ENCODE measurements at regions not wholly inside any gene's neighbourhood (a gene's known extent, or its start where the extent isn't known, plus 50 kb on each side); places are given as distances from the start of the nearest gene placed in this dataset.

GRCh38 chr4:183823434-183823833 lies 81.7 kb upstream of the STOX2 start:
- Histone ChIP-seq H3K9ac (ENCODE audit: low read length) (no peak overlapping the region), H2AFZ (ENCODE audit: insufficient read depth, low read length, poor library complexity) (no peak overlapping the region), H3K4ac (ENCODE audit: low read depth, low read length) (no peak overlapping the region), H4K91ac (ENCODE audit: low read depth, low read length) (no peak overlapping the region), H3K4me3 (ENCODE audit: low read depth, low read length) (no peak overlapping the region), H3K23ac (ENCODE audit: low read length) (no peak overlapping the region), H2AK5ac (ENCODE audit: low read length) (no peak overlapping the region), H3K4me2 (ENCODE audit: low read length) (no peak overlapping the region), H3K36me3 (ENCODE audit: control insufficient read depth in 1 of 2, insufficient read depth in 2 of 2, low read length in 2 of 2) (no peaks in the 10 kb centered on the region), H2BK120ac (ENCODE audit: insufficient read depth, low read length, poor library complexity) (no peak overlapping the region), H3K14ac (ENCODE audit: low read length) (no peak overlapping the region), H4K12ac (ENCODE audit: low read depth, low read length) (no peak overlapping the region), H3K79me1 (ENCODE audit: low read length) (no peaks in the 10 kb centered on the region), H3K27ac (ENCODE audit: low read depth, low read length) (peak overlapping the region; percentile 80), H4K8ac (ENCODE audit: low read depth, low read length) (no peak overlapping the region), H3K4me1 (ENCODE audit: control insufficient read depth in 1 of 2, insufficient read depth in 2 of 2, low read length in 2 of 2) (peaks cover 2% of the 10 kb centered on the region in 2 experiments), H3K9me3 (ENCODE audit: insufficient read depth, low read depth, low read length) (peaks cover 4% of the 10 kb centered on the region), H2BK5ac (ENCODE audit: low read depth, low read length, poor library complexity) (no peak overlapping the region), H3K18ac (ENCODE audit: low read length) (no peak overlapping the region), H3K27me3 (ENCODE audit: insufficient read depth, low read length) (no peaks in the 10 kb centered on the region), H3K79me2 (ENCODE audit: control insufficient read depth, insufficient read depth, low read length, poor library complexity) (no peaks in the 10 kb centered on the region), H2BK12ac (ENCODE audit: low read length) (no peak overlapping the region)
- peak; percentile 97 for DNase-seq
- WGBS (ENCODE audit: extremely low coverage, insufficient coverage, insufficient read length): no CpG with 5 or more reads among the region's 7 CpGs

- Histone ChIP-seq H3K23ac (ENCODE audit: low read length) (no peak overlapping the region), H4K12ac (ENCODE audit: low read depth, low read length) (no peak overlapping the region), H2BK5ac (ENCODE audit: low read depth, low read length, poor library complexity) (no peak overlapping the region), H4K8ac (ENCODE audit: low read depth, low read length) (no peak overlapping the region), H3K79me1 (ENCODE audit: low read length) (no peaks in the 10 kb centered on the region), H3K9me3 (ENCODE audit: insufficient read depth, low read depth, low read length) (peaks cover 4% of the 10 kb centered on the region), H2AFZ (ENCODE audit: insufficient read depth, low read length, poor library complexity) (no peak overlapping the region), H3K4me1 (ENCODE audit: control insufficient read depth in 1 of 2, insufficient read depth in 2 of 2, low read length in 2 of 2) (peaks cover 3% of the 10 kb centered on the region in 2 experiments), H2BK120ac (ENCODE audit: insufficient read depth, low read length, poor library complexity) (no peak overlapping the region), H3K36me3 (ENCODE audit: control insufficient read depth in 1 of 2, insufficient read depth in 2 of 2, low read length in 2 of 2) (no peaks in the 10 kb centered on the region), H2BK12ac (ENCODE audit: low read length) (no peak overlapping the region), H3K27ac (ENCODE audit: low read depth, low read length) (no peak overlapping the region), H2AK5ac (ENCODE audit: low read length) (peak overlapping the region; percentile 20), H4K91ac (ENCODE audit: low read depth, low read length) (peak overlapping the region; percentile 25), H3K4me2 (ENCODE audit: low read length) (no peak overlapping the region), H3K14ac (ENCODE audit: low read length) (no peak overlapping the region), H3K79me2 (ENCODE audit: control insufficient read depth, insufficient read depth, low read length, poor library complexity) (no peaks in the 10 kb centered on the region), H3K9ac (ENCODE audit: low read length) (no peak overlapping the region), H3K18ac (ENCODE audit: low read length) (peak overlapping the region; percentile 5), H3K4me3 (ENCODE audit: low read depth, low read length) (no peak overlapping the region), H3K27me3 (ENCODE audit: insufficient read depth, low read length) (no peaks in the 10 kb centered on the region), H3K4ac (ENCODE audit: low read depth, low read length) (no peak overlapping the region)
- no peak for DNase-seq
- WGBS (ENCODE audit: extremely low coverage, insufficient coverage, insufficient read length): no CpG with 5 or more reads among the region's 18 CpGs
These were observed 79.8 kb upstream of the STOX2 start for GRCh38 chr4:183825346-183825745.

- no peak overlapping the region for H4K8ac ChIP-seq (ENCODE audit: low read depth, low read length)
- H3K27ac ChIP-seq (ENCODE audit: low read depth, low read length): no peak overlapping the region
- H3K79me1 ChIP-seq (ENCODE audit: low read length): no peaks in the 10 kb centered on the region
- H2BK5ac ChIP-seq (ENCODE audit: low read depth, low read length, poor library complexity): no peak overlapping the region
- H2AFZ ChIP-seq (ENCODE audit: insufficient read depth, low read length, poor library complexity): no peak overlapping the region
- H2BK12ac ChIP-seq (ENCODE audit: low read length): no peak overlapping the region
- no peak overlapping the region for H3K14ac ChIP-seq (ENCODE audit: low read length)
- no peak overlapping the region for H3K18ac ChIP-seq (ENCODE audit: low read length)
- H3K27me3 ChIP-seq (ENCODE audit: insufficient read depth, low read length): no peaks in the 10 kb centered on the region
- no peak overlapping the region for H4K12ac ChIP-seq (ENCODE audit: low read depth, low read length)
- H3K4ac ChIP-seq (ENCODE audit: low read depth, low read length): no peak overlapping the region
- H3K23ac ChIP-seq (ENCODE audit: low read length): no peak overlapping the region
- H2AK5ac ChIP-seq (ENCODE audit: low read length): no peak overlapping the region
- no peak overlapping the region for H3K4me2 ChIP-seq (ENCODE audit: low read length)
- H3K9ac ChIP-seq (ENCODE audit: low read length): no peak overlapping the region
- H3K4me1 ChIP-seq (ENCODE audit: control insufficient read depth in 1 of 2, insufficient read depth in 2 of 2, low read length in 2 of 2): peaks cover 9% of the 10 kb centered on the region in 2 experiments
- no peaks in the 10 kb centered on the region for H3K79me2 ChIP-seq (ENCODE audit: control insufficient read depth, insufficient read depth, low read length, poor library complexity)
- peaks cover 4% of the 10 kb centered on the region for H3K9me3 ChIP-seq (ENCODE audit: insufficient read depth, low read depth, low read length)
- no peak overlapping the region for H2BK120ac ChIP-seq (ENCODE audit: insufficient read depth, low read length, poor library complexity)
- no peak for DNase-seq
- no peak overlapping the region for H3K4me3 ChIP-seq (ENCODE audit: low read depth, low read length)
- H4K91ac ChIP-seq (ENCODE audit: low read depth, low read length): no peak overlapping the region
- no CpG with 5 or more reads among the region's 10 CpGs for WGBS (ENCODE audit: extremely low coverage, insufficient coverage, insufficient read length)
- no peaks in the 10 kb centered on the region for H3K36me3 ChIP-seq (ENCODE audit: control insufficient read depth in 1 of 2, insufficient read depth in 2 of 2, low read length in 2 of 2)
These were observed 78.6 kb upstream of the STOX2 start for GRCh38 chr4:183826461-183826860.

- Histone ChIP-seq H3K9me3 (ENCODE audit: insufficient read depth, low read depth, low read length) (peaks cover 4% of the 10 kb centered on the region), H2AK5ac (ENCODE audit: low read length) (peak overlapping the region; percentile 70), H3K79me2 (ENCODE audit: control insufficient read depth, insufficient read depth, low read length, poor library complexity) (no peaks in the 10 kb centered on the region), H3K36me3 (ENCODE audit: control insufficient read depth in 1 of 2, insufficient read depth in 2 of 2, low read length in 2 of 2) (no peaks in the 10 kb centered on the region), H2BK5ac (ENCODE audit: low read depth, low read length, poor library complexity) (no peak overlapping the region), H3K23ac (ENCODE audit: low read length) (no peak overlapping the region), H2AFZ (ENCODE audit: insufficient read depth, low read length, poor library complexity) (peak overlapping the region; percentile 27), H4K8ac (ENCODE audit: low read depth, low read length) (no peak overlapping the region), H3K4me2 (ENCODE audit: low read length) (no peak overlapping the region), H3K9ac (ENCODE audit: low read length) (no peak overlapping the region), H4K12ac (ENCODE audit: low read depth, low read length) (no peak overlapping the region), H3K79me1 (ENCODE audit: low read length) (no peaks in the 10 kb centered on the region), H3K4me1 (ENCODE audit: control insufficient read depth in 1 of 2, insufficient read depth in 2 of 2, low read length in 2 of 2) (peaks cover 9% of the 10 kb centered on the region in 2 experiments), H3K4ac (ENCODE audit: low read depth, low read length) (no peak overlapping the region), H3K4me3 (ENCODE audit: low read depth, low read length) (no peak overlapping the region), H4K91ac (ENCODE audit: low read depth, low read length) (no peak overlapping the region), H3K14ac (ENCODE audit: low read length) (peak overlapping the region; percentile 54), H3K27me3 (ENCODE audit: insufficient read depth, low read length) (no peaks in the 10 kb centered on the region), H3K27ac (ENCODE audit: low read depth, low read length) (no peak overlapping the region), H3K18ac (ENCODE audit: low read length) (no peak overlapping the region), H2BK12ac (ENCODE audit: low read length) (peak overlapping the region; percentile 21), H2BK120ac (ENCODE audit: insufficient read depth, low read length, poor library complexity) (no peak overlapping the region)
- no peak for DNase-seq
- WGBS (ENCODE audit: extremely low coverage, insufficient coverage, insufficient read length): no CpG with 5 or more reads among the region's 6 CpGs
These were observed 77.0 kb upstream of the STOX2 start for GRCh38 chr4:183828125-183828524.

Measured in trophoblast cell (in vitro differentiated cells and primary cell).